ENCODE measurements at regions not wholly inside any gene's neighbourhood (a gene's known extent, or its start where the extent isn't known, plus 50 kb on each side); places are given as distances from the start of the nearest gene placed in this dataset.

DNA sequence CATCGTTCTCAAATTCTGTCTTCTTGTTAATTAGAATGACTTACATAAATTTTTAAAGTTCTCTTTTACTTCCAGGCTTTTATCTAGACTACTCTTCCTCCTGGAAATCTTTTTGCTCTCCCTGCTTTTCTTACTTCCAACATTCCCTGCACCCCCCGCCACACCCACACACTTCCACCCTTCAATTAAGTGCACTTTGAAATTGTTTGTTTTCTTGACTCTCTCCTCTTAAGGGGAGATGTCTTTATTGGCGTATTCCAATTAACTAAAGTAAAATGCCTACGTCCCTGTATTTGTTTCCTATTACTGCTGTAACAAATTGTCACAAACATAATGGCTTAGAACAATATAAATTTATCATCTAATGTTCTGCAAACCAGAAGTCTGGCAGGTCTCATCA lies 125.2 kb upstream of the KRR1 start:
- no peak overlapping the region for H3K4me2 ChIP-seq
- TF ChIP-seq POLR2AphosphoS5 (IDR thresholded peaks at IDR 0.05; ENCODE audit: low read depth) (no peak), NANOG (IDR thresholded peaks at IDR 0.05; ENCODE audit: borderline replicate concordance) (no peak), STAT1 (IDR thresholded peaks at IDR 0.05; ENCODE audit: unreplicated experiment) (no peak), EZH2phosphoT487 (IDR thresholded peaks at IDR 0.05; ENCODE audit: unreplicated experiment) (no peak), CREB1 (CRISPR knock-in tag; IDR thresholded peaks at IDR 0.05; ENCODE audit: low read depth) (no peak), ZNF114 (CRISPR knock-in tag; IDR thresholded peaks at IDR 0.05) (no peak), JUNB (IDR thresholded peaks at IDR 0.05; ENCODE audit: unreplicated experiment) (no peak), EZH2 (IDR thresholded peaks at IDR 0.05; ENCODE audit: low read depth, unreplicated experiment) (no peak)
- TF ChIP-seq, protein P1, sequence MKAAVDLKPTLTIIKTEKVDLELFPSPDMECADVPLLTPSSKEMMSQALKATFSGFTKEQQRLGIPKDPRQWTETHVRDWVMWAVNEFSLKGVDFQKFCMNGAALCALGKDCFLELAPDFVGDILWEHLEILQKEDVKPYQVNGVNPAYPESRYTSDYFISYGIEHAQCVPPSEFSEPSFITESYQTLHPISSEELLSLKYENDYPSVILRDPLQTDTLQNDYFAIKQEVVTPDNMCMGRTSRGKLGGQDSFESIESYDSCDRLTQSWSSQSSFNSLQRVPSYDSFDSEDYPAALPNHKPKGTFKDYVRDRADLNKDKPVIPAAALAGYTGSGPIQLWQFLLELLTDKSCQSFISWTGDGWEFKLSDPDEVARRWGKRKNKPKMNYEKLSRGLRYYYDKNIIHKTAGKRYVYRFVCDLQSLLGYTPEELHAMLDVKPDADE (IDR thresholded peaks at IDR 0.05), result no peak
- TF ChIP-seq, protein P2, sequence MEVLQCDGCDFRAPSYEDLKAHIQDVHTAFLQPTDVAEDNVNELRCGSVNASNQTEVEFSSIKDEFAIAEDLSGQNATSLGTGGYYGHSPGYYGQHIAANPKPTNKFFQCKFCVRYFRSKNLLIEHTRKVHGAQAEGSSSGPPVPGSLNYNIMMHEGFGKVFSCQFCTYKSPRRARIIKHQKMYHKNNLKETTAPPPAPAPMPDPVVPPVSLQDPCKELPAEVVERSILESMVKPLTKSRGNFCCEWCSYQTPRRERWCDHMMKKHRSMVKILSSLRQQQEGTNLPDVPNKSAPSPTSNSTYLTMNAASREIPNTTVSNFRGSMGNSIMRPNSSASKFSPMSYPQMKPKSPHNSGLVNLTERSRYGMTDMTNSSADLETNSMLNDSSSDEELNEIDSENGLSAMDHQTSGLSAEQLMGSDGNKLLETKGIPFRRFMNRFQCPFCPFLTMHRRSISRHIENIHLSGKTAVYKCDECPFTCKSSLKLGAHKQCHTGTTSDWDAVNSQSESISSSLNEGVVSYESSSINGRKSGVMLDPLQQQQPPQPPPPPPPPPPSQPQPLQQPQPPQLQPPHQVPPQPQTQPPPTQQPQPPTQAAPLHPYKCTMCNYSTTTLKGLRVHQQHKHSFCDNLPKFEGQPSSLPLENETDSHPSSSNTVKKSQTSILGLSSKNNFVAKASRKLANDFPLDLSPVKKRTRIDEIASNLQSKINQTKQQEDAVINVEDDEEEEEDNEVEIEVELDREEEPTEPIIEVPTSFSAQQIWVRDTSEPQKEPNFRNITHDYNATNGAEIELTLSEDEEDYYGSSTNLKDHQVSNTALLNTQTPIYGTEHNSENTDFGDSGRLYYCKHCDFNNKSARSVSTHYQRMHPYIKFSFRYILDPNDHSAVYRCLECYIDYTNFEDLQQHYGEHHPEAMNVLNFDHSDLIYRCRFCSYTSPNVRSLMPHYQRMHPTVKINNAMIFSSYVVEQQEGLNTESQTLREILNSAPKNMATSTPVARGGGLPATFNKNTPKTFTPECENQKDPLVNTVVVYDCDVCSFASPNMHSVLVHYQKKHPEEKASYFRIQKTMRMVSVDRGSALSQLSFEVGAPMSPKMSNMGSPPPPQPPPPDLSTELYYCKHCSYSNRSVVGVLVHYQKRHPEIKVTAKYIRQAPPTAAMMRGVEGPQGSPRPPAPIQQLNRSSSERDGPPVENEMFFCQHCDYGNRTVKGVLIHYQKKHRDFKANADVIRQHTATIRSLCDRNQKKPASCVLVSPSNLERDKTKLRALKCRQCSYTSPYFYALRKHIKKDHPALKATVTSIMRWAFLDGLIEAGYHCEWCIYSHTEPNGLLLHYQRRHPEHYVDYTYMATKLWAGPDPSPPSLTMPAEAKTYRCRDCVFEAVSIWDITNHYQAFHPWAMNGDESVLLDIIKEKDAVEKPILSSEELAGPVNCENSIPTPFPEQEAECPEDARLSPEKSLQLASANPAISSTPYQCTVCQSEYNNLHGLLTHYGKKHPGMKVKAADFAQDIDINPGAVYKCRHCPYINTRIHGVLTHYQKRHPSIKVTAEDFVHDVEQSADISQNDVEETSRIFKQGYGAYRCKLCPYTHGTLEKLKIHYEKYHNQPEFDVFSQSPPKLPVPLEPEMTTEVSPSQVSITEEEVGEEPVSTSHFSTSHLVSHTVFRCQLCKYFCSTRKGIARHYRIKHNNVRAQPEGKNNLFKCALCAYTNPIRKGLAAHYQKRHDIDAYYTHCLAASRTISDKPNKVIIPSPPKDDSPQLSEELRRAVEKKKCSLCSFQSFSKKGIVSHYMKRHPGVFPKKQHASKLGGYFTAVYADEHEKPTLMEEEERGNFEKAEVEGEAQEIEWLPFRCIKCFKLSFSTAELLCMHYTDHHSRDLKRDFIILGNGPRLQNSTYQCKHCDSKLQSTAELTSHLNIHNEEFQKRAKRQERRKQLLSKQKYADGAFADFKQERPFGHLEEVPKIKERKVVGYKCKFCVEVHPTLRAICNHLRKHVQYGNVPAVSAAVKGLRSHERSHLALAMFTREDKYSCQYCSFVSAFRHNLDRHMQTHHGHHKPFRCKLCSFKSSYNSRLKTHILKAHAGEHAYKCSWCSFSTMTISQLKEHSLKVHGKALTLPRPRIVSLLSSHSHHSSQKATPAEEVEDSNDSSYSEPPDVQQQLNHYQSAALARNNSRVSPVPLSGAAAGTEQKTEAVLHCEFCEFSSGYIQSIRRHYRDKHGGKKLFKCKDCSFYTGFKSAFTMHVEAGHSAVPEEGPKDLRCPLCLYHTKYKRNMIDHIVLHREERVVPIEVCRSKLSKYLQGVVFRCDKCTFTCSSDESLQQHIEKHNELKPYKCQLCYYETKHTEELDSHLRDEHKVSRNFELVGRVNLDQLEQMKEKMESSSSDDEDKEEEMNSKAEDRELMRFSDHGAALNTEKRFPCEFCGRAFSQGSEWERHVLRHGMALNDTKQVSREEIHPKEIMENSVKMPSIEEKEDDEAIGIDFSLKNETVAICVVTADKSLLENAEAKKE (CRISPR knock-in tag; IDR thresholded peaks at IDR 0.05), result no peak
- TF ChIP-seq, protein P3, sequence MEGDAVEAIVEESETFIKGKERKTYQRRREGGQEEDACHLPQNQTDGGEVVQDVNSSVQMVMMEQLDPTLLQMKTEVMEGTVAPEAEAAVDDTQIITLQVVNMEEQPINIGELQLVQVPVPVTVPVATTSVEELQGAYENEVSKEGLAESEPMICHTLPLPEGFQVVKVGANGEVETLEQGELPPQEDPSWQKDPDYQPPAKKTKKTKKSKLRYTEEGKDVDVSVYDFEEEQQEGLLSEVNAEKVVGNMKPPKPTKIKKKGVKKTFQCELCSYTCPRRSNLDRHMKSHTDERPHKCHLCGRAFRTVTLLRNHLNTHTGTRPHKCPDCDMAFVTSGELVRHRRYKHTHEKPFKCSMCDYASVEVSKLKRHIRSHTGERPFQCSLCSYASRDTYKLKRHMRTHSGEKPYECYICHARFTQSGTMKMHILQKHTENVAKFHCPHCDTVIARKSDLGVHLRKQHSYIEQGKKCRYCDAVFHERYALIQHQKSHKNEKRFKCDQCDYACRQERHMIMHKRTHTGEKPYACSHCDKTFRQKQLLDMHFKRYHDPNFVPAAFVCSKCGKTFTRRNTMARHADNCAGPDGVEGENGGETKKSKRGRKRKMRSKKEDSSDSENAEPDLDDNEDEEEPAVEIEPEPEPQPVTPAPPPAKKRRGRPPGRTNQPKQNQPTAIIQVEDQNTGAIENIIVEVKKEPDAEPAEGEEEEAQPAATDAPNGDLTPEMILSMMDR (conservative IDR thresholded peaks at IDR 0.05; ENCODE audit: low read depth in 2 of 2), result no peak
- TF ChIP-seq, protein P4, sequence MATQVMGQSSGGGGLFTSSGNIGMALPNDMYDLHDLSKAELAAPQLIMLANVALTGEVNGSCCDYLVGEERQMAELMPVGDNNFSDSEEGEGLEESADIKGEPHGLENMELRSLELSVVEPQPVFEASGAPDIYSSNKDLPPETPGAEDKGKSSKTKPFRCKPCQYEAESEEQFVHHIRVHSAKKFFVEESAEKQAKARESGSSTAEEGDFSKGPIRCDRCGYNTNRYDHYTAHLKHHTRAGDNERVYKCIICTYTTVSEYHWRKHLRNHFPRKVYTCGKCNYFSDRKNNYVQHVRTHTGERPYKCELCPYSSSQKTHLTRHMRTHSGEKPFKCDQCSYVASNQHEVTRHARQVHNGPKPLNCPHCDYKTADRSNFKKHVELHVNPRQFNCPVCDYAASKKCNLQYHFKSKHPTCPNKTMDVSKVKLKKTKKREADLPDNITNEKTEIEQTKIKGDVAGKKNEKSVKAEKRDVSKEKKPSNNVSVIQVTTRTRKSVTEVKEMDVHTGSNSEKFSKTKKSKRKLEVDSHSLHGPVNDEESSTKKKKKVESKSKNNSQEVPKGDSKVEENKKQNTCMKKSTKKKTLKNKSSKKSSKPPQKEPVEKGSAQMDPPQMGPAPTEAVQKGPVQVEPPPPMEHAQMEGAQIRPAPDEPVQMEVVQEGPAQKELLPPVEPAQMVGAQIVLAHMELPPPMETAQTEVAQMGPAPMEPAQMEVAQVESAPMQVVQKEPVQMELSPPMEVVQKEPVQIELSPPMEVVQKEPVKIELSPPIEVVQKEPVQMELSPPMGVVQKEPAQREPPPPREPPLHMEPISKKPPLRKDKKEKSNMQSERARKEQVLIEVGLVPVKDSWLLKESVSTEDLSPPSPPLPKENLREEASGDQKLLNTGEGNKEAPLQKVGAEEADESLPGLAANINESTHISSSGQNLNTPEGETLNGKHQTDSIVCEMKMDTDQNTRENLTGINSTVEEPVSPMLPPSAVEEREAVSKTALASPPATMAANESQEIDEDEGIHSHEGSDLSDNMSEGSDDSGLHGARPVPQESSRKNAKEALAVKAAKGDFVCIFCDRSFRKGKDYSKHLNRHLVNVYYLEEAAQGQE (IDR thresholded peaks at IDR 0.05; ENCODE audit: unreplicated experiment), result no peak

More for the DNA sequence above, 125.2 kb upstream of the KRR1 start:
- no peaks in the 10 kb centered on the region for H3K79me2 ChIP-seq (replicated peaks; ENCODE audit: insufficient read depth)
- no peak overlapping the region for H3K4me3 ChIP-seq
- Mint-ChIP-seq H3K4me3 (no peak overlapping the region), H3K9me3 (no peaks in the 10 kb centered on the region), H3K27ac (no peak overlapping the region), H3K27me3 (ENCODE audit: insufficient read depth, low read depth, poor library complexity) (peaks cover 5% of the 10 kb centered on the region), H3K4me1 (peaks cover 54% of the 10 kb centered on the region), H3K36me3 (ENCODE audit: low read depth) (no peaks in the 10 kb centered on the region)
- no peaks in the 10 kb centered on the region; the same call in 1 of the 2 replicates for H3K9me2 ChIP-seq (ENCODE audit: insufficient read depth)
- H3K36me3 ChIP-seq (ENCODE audit: insufficient read depth), result no peaks in the 10 kb centered on the region
- no peak for ATAC-seq
- no peaks in the 10 kb centered on the region for H3K27me3 ChIP-seq (ENCODE audit: insufficient read depth)
- no peak overlapping the region for H3K27ac ChIP-seq (ENCODE audit: low read depth)
- no peak overlapping the region for H2AFZ ChIP-seq
- H3F3A ChIP-seq (replicated peaks; ENCODE audit: low read depth), result 0 out of 2 replicates have a peak, but pooled peaks cover 6% of the 10 kb centered on the region
- no peak for DNase-seq (ENCODE audit: low spot score)
- peaks cover 42% of the 10 kb centered on the region for H3K4me1 ChIP-seq (ENCODE audit: insufficient read depth)
- no peaks in the 10 kb centered on the region for H4K20me1 ChIP-seq (replicated peaks; ENCODE audit: insufficient read depth)

All from GM23338 (cell line).